ENCODE measurements at regions not wholly inside any gene's neighbourhood (a gene's known extent, or its start where the extent isn't known, plus 50 kb on each side); places are given as distances from the start of the nearest gene placed in this dataset.
"Not testable (repeated sequence)": the region's sequence is repeated elsewhere in the genome, so short reads cannot be mapped to it uniquely, and the experiment has no call there.

DNA sequence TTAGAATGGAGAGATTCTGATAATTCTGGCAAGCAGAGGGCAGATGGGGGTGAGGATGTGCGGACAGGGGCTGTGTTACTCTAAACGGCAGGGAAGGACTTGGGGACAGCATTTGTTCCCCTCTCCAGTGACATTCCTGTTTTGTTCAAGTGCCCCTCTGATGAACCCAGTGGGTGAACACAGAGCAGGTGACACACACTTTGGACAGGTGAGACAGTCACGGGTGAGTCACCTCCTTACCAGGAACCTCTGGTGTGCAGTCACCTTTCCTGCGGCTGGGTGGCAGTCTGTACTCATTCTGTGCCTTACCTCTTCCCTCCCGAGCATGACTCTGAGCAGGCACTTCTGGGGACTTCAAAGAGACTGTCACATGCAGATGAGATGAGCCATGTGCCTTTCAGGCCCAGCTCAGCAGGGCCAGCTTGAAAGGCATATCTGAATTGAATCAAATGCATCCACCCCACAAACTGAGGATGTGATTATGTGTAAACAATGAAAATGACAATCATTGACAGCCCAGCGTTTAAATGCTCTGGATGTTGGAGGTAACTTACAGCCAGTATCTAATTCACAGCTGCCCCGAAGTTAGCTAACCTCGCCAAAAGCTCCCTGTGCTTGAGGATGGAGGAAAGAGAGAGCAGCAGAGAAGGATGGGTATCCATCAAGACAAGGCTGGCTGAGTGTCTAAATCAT, 362.4 kb downstream of the BCL2L11 start:
- not testable (repeated sequence) for DNase-seq

DNA sequence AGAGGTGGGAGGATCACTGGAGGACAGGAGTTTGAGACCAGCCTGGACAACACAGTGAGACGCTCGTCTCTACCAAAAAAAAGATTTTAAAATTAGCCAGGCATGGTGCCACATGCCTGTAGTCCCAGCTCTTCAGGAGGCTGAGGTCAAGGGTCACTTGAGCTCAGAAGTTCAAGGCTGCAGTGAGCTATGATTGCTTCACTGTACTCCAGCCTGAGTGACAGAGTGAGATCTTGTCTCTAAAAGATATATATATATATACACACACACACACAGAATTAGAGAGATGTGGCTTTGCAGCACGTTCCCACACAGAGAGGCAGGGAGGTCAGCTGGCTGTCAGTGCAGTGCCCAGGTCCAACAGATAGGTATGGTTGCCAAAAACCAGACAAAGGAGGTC, 363.4 kb downstream of the BCL2L11 start:
- not testable (repeated sequence) for DNase-seq

DNA sequence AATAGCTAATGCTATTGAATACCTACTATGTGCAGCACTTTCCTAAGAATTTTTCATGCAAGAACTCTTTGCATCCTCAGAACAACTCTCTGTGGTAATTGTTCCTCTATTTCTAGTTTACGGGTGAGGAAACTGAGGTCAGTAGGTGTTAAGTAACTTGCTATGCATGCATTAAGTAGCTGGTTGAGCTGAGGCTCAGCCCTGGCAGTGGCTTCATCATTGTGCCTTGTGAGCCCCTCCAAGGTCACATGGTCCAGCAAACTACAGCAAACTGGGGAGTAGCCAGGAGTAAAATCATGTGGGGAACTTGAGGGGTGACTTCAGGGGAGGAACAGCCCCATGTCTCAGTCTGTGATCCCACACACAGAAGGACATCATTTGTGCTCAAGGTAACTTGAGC, 365.2 kb downstream of the BCL2L11 start:
- not testable (repeated sequence) for DNase-seq

DNA sequence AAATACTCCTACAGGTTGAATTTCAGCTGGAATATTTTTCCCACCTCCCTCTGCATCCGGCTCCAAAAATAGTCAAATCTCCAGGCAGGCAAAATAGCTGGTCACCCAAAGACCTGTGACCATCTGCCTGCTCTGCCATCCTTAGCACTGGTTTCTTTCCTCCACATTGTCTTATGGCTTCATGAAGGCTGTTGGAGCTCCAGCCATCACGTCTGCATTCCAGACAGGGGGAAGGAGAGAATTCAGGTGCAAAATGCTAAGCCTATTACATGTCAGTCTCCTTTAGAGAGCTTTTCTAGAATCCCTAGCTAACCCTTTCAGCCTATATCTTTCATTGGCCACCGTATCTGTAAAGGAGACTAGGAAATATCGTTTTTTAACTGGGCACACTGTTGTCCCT, 367.7 kb downstream of the BCL2L11 start:
- not testable (repeated sequence) for DNase-seq

DNA sequence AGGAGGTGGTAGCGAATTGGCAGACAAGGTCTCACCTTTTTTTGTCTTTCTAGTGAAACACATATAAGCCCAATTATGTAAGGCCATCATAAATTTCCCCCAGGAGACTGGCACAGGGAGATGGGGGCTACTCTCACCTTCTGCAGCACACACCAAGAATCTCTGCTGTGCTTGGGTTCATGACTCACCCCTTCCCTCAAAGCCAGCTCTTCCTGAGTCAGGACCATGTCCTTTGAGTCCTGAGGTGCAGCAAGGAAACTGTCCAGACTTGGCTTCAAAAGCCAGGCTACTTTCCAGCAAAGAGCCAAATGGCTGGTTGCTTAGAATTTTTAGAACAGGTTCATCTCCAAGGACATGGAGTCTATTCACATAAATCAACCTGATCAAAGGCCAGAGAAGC, 368.7 kb downstream of the BCL2L11 start:
- not testable (repeated sequence) for DNase-seq

DNA sequence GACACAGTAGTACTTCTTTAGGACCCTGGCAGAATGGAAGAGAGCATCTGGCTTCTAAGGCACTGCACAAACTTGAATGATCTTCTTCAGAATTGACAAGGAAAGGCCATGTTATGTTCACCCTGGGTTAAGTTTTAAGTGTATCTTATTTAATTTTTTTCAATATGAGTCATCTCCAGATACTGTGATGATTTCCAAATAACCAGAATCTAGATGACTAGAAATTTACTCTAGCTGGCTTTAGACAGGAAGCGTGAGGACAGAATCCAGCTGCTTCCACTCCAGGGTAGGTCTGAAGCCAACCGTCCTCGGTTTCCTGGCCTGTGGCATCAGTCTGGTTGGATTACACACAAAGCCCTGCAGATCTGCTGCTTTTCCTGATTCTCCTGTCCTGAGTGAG, 370.5 kb downstream of the BCL2L11 start:
- DNase-seq, result not testable (repeated sequence)

DNA sequence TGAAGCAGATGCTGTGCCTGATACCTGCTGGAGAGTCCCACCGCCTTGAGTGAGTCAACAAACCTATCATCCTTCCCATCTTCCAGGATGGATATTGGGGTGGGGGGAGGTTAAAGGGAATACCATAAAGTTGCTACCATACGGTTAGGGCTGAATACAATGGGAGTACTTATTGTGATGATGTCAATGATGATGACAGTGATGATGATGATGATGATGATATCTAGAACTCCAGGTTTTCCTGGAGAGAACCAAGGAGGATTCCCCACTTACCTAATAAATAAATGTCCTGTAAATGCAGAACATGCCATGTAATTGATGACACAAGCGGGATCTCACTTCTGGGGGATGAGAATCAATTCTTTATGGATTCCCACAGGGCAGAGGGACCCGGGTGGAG, 370.9 kb downstream of the BCL2L11 start:
- DNase-seq, result not testable (repeated sequence)

DNA sequence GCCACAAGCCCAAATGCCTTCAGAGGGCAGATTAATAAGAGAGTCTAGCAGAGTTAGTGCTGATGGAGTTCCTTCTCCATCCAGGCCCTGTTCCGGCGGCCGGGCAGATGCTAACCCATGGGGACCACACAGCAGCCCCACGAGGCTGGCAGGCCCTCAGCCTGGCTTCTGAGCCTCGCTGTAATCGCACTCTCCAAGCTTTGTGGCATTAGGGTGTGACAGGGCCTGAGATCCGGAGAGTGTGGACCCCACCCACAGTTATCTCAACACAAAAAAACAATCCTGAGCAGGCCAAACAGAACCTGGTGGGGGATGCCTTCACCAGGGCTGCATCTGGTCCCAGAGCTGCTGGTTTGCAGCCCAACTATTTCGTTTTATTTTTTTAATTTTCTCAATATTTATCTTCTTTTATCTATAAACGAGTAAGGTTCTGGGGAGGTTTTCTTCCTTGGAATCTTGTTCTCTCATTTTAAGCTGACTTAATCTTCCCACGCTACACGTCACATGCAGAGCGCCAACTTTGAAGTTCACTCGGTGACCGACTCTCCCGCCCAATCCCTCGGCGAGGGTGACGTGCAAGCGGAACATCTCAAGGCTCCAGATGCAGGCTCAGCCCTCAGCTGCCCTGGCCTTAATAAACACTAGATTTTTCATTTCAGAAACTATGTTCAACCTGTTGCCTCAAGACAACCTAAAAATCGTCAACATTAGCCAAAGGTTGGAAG, 372.4 kb downstream of the BCL2L11 start:
- not testable (repeated sequence) for DNase-seq

DNA sequence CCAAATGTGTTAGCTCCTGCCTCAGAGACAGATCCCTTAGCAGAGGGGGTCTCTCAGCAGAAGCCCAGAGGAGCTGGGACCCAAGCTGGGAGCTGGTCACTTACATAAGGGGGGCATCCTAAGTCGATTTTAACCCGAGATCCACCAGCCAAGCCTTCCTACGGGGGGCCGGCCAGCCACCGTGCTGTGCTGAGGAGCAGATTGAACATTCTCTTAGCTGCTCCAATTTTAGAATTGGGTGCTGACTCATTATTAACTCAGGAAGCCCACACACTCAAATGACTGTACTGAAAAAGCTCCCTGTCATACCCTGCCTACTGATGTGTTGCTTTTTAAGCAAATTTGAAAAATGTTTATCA, 373.0 kb downstream of the BCL2L11 start:
- not testable (repeated sequence) for DNase-seq

DNA sequence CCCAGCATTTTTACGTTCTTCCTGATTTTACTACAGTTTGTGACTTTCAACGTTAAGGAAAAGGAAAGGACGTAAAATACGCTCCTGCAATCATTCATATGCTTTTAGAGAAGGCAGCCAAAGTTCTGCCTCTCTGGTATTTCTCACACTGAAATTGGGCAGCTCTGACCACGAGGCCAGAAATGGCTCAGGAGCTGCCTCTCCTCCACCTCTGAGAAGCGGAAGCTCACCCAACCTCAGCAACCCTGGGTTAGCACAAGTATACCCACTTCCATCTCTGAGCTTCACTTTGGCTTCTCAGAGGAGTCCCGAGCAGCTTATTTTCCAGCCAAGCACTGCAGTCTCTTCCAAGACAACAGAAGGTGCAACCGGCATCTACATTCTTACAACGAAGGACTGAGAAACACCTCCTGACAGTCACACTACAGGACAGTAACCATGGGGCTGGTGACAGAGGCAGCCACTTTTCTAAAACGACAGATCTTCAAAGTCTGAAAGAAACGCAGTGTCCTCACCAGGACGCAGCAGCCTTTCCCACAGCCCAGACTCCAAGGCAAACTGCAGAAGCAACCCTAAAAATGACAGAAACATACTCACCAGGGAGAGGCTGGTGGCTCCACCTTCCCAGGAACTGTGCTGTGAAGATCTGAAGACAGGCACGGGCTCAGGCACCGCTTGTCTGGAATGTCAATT, 373.7 kb downstream of the BCL2L11 start:
- DNase-seq, result not testable (repeated sequence)

DNA sequence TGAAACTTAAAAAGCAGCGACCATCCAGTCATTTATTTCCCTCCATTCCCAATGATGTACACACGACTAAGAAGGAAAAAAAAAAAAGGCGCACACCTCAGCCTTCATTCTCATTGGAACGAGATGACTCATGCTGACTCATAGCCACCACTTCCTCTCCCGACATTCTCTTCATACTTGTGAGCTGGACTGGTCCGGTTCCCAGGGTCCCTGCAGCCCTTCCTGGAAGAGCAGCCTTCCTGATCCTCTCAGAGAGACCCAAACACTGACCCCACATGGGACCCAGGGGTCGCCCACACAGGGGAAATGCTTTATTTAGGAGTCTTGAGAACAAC, 374.2 kb downstream of the BCL2L11 start:
- not testable (repeated sequence) for DNase-seq

DNA sequence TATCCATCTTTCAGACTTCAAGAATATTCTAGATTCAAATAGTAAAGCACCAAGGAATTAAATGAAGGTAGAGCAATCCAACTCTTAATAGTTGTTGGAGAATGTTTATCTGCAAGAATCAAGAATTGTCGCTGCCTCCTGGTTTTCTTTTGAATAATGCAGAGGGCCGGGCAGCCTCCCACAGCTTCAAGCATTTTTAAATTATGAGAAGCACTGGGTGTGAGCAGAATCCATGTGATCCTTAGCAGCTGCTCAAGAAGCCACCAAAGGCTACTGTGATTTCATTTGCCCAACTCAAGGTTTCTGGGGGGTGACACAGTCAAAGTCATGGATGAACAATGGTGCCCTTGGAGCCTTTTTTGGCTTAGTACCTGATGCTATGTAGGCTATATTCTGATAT, 374.9 kb downstream of the BCL2L11 start:
- not testable (repeated sequence) for DNase-seq

DNA sequence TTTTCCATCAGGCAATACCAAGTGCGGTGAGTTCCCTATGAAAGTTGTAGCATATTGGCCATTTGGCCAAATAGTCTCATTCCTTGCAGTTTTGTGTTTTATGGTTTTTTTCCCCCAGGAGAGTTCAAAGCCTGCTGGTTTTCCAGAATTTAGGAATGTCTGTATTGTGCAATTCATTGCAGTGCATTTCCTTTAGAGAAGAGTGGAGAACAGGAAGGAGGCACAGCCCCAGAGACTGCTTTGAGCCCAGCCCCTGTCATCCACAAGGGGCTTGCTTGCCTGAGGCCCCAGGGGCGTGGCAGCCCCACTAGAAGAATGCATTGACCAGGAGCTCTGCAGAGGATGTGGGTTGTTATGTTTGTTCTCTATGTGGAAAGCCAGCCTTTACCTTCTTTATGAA, 375.5 kb downstream of the BCL2L11 start:
- DNase-seq, result not testable (repeated sequence)

DNA sequence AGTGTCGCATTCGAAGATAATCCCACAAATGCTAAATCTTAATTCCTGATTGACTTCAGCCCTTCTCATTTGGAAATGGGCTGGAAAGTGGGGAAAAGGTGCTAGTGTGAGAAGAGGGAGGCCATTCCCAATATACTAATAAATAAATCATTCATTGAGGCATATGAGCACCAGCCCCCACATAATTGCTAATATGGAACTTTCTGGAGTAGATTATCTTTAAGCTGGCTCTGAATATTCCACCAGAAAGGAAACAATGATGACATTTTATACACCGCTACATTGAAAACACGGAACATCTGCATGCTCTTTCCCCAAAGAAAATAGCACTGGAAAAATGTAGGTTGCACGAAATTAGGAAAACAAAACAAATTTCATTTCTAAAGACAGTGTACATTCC, 376.1 kb downstream of the BCL2L11 start:
- not testable (repeated sequence) for DNase-seq

DNA sequence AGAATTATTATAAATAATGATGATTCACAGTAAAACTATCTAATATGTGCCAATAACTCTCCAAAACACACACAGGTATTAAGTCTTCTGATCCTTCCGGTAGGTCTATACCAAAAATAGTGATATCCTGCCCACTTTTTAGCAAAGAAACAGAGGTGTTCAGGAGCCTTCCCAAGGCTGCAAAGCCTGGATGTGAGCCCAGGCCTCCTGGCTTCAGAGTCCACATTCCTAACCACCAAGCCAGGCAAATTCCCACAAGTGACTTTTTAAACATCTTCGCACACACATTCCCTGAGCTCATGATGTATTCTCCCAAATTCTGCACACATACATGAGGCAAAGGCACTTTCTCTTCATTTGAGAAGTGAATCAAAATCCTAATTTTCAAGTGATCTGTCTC, 376.6 kb downstream of the BCL2L11 start:
- DNase-seq, result not testable (repeated sequence)

DNA sequence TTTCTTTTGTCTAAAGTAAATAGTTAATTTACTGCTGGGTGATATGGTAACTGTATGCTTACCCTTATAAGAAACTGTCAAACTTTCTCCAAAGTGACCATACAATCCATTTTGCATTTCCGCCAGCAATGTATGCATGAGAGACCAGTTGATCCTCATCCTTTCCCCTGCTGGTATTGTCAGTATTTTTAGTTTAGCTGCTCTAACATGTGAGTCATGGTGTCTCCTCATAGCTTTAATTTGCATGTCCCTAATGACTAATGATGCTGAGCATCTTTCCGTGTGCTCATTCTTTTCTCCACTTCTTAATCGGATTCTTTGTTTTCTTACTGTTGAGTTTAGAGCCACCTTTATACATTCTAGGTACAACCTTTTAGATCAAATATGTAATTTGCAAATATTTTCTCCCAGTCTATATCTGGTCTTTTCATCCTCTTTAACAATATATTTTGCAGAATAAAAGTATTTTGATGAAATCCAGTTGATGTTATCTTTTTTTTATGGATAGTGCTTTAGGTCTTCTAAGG, 379.9 kb downstream of the BCL2L11 start:
- DNase-seq, result not testable (repeated sequence)

DNA sequence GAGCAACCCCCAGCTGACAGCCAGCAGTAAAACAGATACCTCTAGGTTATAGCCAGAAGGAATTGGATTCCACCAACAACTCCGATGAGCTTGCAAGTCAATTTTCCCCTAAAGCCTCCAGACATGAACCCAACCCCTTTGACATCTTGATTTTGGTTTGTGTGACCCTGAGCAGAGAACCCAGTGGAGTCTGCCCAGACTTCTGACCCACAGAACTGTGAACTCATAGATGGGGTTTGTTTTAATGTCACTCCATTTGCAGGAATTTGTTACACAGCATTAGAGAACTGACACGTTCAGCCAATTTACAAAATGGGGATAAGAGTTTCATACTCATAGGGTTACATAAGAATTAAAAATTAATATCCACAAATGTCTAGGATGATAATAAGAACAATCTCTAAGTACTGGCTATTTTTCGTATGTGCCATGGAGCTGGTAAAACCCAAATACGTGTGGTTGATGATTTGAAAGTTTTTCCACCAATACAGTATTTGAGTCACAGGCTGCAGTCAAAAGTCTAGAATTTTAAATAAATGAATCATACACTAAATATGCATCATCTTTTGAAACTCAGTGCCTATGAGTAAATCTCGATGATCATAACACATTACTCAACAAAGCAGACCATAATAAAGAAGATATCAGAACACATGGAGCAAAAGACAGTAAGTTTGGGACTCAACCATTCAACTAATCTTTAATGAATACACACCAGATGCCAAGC, 380.0 kb downstream of the ANAPC1 start:
- DNase-seq, result not testable (repeated sequence)

DNA sequence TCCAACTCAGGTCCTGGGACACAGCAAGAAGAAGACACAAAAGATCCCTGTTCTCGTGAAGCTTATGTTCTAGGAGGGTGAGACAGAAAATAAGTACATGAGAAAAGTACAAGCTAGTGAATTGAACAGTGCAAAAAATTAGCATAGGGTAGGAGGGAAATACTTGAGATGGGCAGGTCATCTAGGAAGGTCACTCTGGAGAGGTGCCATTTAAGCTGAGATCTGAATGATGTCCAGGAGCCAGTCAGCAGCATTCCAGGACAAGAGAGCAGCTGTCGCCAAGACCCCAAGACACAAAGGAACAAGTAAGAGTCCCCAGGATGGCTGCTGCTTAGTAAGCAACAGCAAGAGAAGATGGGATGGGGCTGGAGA, 379.4 kb downstream of the ANAPC1 start:
- not testable (repeated sequence) for DNase-seq

DNA sequence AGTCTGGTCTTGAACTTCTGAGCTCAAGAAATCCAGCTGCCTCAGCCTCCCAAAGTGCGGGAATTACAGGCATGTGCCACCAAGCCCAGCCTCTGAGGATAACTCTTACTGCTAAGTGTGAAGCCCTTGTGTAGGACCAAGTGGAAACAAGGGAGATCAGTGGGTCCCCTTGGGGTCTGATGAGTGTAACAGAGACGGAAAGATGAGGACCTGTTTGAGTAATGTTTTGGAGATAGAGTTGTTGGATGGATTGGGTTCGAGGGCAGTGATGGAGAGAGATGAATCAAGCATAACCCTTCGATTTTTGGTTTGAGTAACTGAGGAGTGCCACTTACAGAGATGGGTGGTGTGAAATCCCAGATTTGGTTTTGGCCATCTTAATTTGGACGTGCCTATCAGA, 378.7 kb downstream of the ANAPC1 start:
- DNase-seq, result not testable (repeated sequence)

DNA sequence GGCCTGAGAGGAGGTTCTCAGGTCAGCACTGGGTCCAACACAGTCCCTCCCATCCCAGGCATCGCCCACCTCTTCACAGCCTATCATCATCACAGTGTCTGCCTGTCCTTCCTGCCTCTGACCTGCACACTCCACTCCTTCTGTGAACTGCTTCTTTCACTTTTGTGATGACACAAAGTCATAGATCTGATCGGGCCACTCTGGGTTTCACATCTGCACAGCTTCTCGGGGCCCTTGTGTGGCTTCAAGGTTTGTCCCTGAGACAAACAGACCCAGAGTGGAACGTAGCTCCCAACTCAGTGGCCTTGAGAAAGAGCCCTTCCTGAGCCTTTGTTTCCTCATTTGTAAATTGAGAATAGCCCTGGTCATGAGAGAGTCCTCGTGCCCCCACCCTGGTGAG, 377.1 kb downstream of the ANAPC1 start:
- not testable (repeated sequence) for DNase-seq

DNA sequence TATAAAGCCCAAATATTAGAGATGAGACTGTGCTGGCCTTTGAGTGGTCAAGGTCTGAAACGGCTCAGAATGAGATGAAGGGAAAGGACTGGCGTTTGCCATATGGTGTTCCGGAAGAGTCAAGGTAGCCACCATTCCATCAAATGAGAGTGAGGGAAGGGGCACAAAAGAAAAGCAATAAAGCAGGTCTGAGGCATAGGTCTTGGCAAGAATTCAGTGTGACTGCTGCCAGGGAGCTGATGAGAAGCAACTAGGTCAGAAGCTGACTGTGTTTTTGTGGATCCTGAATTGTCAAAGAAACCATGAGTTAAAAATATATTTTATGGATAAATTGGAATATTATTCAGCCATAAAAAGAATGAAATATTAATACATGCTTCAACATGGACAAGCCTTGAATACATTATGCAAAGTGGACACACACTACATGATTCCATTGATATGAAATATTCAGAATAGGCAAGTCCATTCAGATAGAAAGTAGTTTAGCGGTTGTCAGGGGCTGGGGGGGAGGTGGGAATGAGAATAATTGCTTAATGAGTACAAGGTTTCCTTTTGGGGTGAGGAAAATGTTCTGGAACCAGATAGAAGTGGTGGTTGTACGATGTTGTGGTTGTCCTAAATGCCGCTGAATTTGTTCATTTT, 374.6 kb downstream of the ANAPC1 start:
- not testable (repeated sequence) for DNase-seq

DNA sequence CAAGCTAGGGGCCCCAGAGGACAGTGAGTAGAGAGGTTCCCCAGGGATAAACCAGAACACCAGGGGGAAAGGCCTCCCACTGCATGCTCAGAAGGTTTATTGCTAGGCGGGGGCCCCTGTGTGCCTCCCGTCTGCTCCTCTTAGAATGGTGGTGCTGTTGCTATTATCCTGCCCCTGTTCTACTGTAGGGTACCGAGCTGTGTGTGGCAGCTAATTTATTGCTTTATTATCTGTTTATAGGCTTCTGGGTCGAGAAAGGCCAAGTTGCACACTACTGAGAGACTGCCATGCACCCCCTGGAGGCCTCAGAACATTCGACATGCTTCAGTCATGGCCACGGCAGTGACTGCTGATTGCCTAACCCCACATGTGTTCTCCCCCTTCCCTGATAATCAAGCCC, 373.6 kb downstream of the ANAPC1 start:
- DNase-seq, result not testable (repeated sequence)

DNA sequence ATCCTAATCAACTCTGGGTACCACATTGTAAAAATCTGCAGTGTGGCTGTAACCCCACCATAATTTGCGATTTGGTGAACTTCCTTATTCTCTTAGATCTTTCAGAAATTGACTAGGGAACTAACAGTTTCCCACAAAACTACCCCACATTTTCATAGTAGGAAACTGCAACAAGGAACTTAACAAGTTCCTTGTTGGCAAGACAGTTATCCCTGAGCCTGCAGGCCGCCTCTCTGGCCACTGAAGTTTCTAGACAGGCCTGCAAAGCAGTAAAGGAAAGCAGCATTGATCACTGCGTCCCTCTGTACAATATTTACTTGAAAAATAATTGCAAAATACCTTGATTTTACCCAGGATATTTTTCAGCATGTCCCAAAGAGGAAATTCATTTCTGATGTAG, 372.9 kb downstream of the ANAPC1 start:
- DNase-seq, result not testable (repeated sequence)
